GM19240 (cell line): ENCODE measurements at regions not wholly inside any gene's neighbourhood (a gene's known extent, or its start where the extent isn't known, plus 50 kb on each side); places are given as distances from the start of the nearest gene placed in this dataset.

Source experiments
- DNase-seq: peaks from one replicate; pipeline ENCODE4 v3.0.0; 2011; ENCODE audit warnings: low spot score; ENCODE audit not compliant: insufficient read length

DNA sequence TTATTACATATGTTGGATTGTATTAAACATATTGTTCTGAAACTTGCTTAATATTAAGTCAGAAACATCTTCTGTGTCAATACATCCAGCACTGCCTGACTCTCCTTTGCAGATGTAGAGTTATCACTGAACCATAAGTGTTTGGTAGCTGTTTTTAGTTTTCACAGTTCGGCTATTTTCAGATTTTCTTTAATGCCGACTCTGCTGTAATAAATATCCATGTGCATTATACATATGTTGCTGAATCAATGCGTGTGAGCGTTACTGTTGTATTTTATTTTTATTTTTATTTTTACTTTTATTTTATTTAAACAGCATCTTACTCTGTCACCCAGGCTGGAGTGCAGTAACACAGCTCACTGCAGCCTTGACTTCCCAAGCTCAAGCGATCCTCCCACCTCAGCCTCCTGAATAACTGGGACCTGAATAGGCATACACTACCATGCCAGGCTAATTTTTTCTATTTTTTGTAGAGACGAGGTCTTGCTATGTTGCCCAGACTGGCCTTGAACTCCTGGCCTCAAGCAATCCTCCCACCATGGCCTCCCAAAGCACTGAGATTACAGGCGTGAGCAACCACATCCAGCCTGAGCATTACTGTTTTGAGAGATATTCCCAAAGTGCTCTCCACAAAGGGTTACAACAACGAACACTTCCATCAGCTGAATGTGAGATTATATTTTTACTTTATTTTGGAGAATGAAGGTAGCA lies 50.7 kb upstream of the NOCT start:
- DNase-seq = no peak

- no peak for DNase-seq
These were observed 52.2 kb upstream of the NOCT start for GRCh38 chr4:138963412-138963811.

GRCh38 chr4:138961664-138962063 lies 53.9 kb upstream of the NOCT start:
- no peak for DNase-seq

GRCh38 chr4:138961129-138961528 lies 54.5 kb upstream of the NOCT start:
- DNase-seq = no peak

- DNase-seq = no peak
These were observed 55.3 kb upstream of the NOCT start for GRCh38 chr4:138960175-138960710.

DNA sequence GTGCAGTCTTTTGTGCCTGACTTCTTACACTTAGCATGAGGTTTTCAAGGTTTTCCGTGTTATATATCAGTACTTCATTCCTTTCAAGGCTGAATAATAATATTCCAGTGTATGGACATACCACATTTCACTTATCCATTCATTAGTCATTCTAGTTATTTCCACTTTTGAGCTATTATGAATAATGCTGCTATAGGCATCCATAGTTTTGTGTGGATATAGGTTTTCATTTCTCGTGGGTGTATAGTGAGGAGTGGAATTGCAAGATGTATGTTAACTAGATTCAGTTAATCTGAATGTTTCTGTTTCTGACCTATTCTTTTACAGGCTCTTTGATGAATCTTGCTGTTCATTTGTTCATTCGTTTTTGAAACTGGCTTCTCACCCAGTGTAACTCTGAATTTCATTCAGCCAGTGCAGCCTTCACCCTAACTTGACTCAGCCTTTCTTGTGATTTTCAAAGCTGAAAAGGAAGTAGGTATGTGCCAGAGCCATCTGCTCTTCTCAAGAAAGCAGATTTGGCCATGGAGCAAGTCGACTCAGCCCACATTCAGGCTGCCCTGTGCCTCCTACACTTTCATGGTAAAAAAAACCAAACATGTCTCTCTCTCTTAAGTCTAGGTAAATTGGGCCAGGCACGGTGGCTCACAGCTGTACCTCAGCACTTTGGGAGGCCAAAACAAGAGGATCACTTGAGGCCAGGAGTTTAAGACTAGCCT lies 56.3 kb upstream of the NOCT start:
- DNase-seq = no peak

GRCh38 chr4:138958519-138958918 lies 57.1 kb upstream of the NOCT start:
- DNase-seq = no peak

GRCh38 chr4:138957302-138957701 lies 58.3 kb upstream of the NOCT start:
- no peak for DNase-seq

DNA sequence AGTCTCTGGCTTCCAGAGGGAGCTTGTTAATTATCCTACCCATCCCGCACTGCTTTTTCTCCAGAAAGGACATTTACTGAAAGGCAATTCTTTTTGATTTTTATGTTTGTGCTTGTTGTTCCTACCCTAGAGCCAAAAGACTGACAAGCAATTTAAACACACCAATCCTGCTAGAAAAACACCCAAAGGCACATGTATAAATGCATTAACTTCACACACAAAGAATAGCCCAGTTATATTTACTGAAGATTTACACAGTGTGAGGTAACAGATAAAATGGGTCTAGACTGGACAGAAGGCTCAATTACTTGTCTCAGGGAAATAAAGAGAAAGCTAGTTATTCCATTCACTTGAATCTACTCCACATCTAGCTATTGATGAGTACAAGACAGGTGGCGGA lies 61.2 kb upstream of the NOCT start:
- no peak for DNase-seq

GRCh38 chr4:138953961-138954371 lies 61.6 kb upstream of the NOCT start:
- no peak for DNase-seq

- DNase-seq = no peak
These were observed 63.2 kb upstream of the NOCT start for GRCh38 chr4:138952411-138952810.

DNA sequence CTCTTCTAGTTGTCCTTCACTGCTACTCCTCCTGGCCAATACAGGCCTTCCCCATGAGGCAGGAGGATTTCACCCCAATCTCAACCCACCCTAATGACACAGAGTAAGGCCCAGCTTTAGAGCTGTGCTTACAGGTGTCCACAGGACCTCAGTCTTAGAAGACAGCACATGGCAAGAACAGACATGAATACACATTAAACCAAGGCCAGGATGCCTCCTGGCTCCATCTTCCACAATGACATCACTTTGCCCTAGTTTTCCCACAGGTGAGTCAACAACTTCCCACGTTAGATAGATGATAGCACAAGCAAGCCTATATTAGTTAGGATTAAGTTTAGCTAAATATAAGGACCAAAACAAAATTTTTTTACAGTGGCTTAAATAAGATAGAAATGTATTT lies 63.8 kb upstream of the NOCT start:
- no peak for DNase-seq

- no peak for DNase-seq
These were observed 65.7 kb upstream of the NOCT start for GRCh38 chr4:138949866-138950265.

GRCh38 chr4:138948918-138949317 lies 66.7 kb upstream of the NOCT start:
- no peak for DNase-seq

- no peak for DNase-seq
These were observed 69.3 kb upstream of the NOCT start for GRCh38 chr4:138946306-138946705.

GRCh38 chr4:138945840-138946239 lies 69.7 kb upstream of the NOCT start:
- DNase-seq = no peak

GRCh38 chr4:138945401-138945800 lies 70.2 kb upstream of the NOCT start:
- no peak for DNase-seq

DNA sequence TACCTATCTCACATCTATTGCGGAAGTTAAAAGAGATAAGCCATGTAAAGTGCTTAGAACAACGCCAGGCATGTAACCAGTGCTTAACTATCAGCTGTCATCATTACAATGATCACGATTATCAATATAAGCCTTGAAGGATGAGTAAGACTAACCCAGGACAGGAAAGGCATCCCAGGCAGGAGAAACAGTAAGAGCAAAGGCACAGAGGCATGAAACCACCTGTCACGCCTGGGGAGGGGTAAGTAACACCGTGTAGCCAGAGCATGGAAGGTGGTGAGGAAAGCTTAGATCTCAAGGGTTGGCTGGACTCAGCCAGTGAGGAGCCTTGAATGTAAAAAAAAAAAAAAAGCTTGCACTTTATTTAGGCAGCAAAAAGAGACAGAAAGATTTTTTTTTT lies 71.7 kb upstream of the NOCT start:
- no peak for DNase-seq

GRCh38 chr4:138941037-138941436 lies 74.5 kb upstream of the NOCT start:
- no peak for DNase-seq

GRCh38 chr4:138939960-138940359 lies 75.6 kb upstream of the NOCT start:
- DNase-seq = no peak

GRCh38 chr4:138938366-138938690 lies 77.3 kb upstream of the NOCT start:
- DNase-seq = no peak

DNA sequence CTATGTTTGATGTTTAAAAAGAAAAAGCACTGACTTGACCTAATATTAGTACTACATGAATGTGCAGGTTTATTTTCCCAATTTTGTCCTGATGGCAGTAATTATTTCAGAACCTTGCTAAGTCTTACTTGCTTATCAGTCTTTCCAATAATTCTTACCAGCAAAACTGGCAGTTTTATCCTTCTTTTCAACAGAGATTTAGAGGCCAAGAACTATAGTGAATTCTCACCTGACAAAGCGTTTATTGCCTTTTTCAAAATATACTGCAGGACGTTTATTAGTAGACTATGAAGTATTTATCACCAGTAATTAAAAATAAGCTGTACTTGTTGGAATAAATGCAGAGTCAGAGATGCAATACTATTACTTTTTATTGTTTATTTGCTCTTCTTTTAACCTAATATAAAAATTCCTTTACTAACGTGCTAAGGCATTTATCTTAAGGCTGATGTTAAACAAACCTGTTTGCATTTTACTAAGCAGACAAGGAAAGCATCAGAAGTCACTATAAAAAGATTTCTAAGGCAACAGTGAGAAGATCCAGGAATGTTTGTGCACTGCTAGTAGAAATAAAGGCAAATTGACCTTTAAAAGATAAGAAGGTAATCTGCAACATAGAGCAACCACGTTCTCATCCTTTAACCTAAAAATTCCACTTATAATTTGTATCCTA lies 80.3 kb upstream of the NOCT start:
- no peak for DNase-seq
